ENCODE measurements at regions not wholly inside any gene's neighbourhood (a gene's known extent, or its start where the extent isn't known, plus 50 kb on each side); places are given as distances from the start of the nearest gene placed in this dataset.
"Not testable (repeated sequence)": the region's sequence is repeated elsewhere in the genome, so short reads cannot be mapped to it uniquely, and the experiment has no call there.

DNA sequence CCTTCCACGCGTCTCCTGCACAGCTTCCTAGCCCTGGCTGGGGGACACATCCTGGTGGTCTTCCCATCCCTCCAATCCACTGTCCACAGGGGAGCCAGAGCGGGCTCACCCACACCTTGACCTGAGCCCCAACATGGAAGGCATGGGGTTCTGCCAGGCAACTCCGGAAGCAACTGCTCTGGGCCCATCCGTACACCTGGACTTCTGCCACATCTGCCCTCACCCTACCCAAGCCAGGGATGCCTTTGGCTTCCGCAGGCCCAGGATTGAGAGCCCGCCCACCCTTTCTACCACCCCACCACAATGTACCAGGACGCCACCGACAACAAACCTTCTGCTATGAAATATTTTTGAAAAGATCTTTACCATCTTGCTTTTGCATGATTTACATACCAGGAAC lies 89.8 kb downstream of the KCNJ18 start:
- dilution Hi-C loops (cut with HindIII; ENCODE audit: low sequenced_read_pairs, unreplicated experiment); H3K4ac ChIP-seq (ENCODE audit: low read depth, low read length); H3K18ac ChIP-seq (ENCODE audit: low read depth, low read length); POLR2A ChIA-PET (ENCODE audit: unreplicated experiment); H3K9me3 ChIP-seq (ENCODE audit: control insufficient read depth, insufficient read depth, low read length); H3K14ac ChIP-seq (replicated peaks; ENCODE audit: low read depth, low read length); H3K9ac ChIP-seq (ENCODE audit: low read depth, low read length); BruUV-seq (replicated peaks); H3K4me3 ChIP-seq (ENCODE audit: insufficient read depth, low read depth, low read length); H3K36me3 ChIP-seq (ENCODE audit: control insufficient read depth, insufficient read depth, low read length); H4K91ac ChIP-seq (ENCODE audit: insufficient read depth, low read depth, low read length); intact Hi-C loops (cut with micrococcal nuclease); DNase-seq; H2AK9ac ChIP-seq (replicated peaks; ENCODE audit: low read depth, low read length, poor library complexity); H2BK5ac ChIP-seq (ENCODE audit: low read depth, low read length, poor library complexity, severe bottlenecking); H4K20me1 ChIP-seq (ENCODE audit: insufficient read depth, low read length); H3K23ac ChIP-seq (ENCODE audit: low read depth, low read length); H2BK120ac ChIP-seq (ENCODE audit: low read depth, low read length); H2BK20ac ChIP-seq (ENCODE audit: low read depth, low read length); H4K5ac ChIP-seq (ENCODE audit: low read depth, low read length); H3K79me1 ChIP-seq (ENCODE audit: low read depth in 1 of 2, low read length in 2 of 2); H2AK5ac ChIP-seq (ENCODE audit: low read depth, low read length); H4K8ac ChIP-seq (ENCODE audit: low read depth in 2 of 2, low read length in 2 of 2); H3K9me1 ChIP-seq (ENCODE audit: insufficient read depth, low read length); H2BK15ac ChIP-seq (ENCODE audit: low read depth, low read length); H3K27ac ChIP-seq (ENCODE audit: insufficient read depth, low read length); CTCF ChIA-PET; H3K4me1 ChIP-seq (ENCODE audit: control insufficient read depth, insufficient read depth, low read length); H3K56ac ChIP-seq (ENCODE audit: extremely low read depth, insufficient read depth, low read length); H2AFZ ChIP-seq (replicated peaks; ENCODE audit: low read length, poor library complexity); ATAC-seq (ENCODE audit: low read depth); H3K4me2 ChIP-seq (ENCODE audit: low read depth, low read length); H3K27me3 ChIP-seq (ENCODE audit: control insufficient read depth, insufficient read depth, low read length): not testable (repeated sequence)
- in situ Hi-C loops (cut with MboI; ENCODE audit: low sequenced_read_pairs) = loop anchor here (25.0 kb wide), 1 partner anchor 470 kb away; no protein-coding TSS in a partner anchor
- no CpG with 5 or more reads among the region's 9 CpGs for WGBS, 2 experiments (ENCODE audit: extremely low coverage in 2 of 2, insufficient read length in 1 of 2)

DNA sequence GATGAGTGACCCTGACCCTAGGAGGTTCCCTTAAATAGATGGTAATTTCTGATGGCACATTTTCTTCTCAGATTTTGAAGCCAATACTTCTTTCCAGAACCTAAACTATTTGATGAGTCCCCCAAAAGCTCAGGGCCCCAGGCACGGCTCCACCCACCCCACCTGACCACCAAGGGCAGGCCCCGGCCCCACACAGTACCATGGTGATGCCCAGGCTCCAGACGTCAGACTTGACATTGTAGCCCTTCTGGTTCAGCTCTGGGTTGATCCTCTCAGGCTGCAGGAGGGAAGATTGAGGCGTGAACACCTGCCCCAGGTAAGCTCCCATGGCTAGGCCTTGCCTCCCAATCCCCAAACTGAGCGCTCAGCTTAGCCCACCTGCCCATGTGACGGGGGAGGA lies 90.3 kb downstream of the KCNJ18 start:
- dilution Hi-C loops (cut with HindIII; ENCODE audit: low sequenced_read_pairs, unreplicated experiment); H3K79me1 ChIP-seq (ENCODE audit: low read depth in 1 of 2, low read length in 2 of 2); H3K9me3 ChIP-seq (ENCODE audit: control insufficient read depth, insufficient read depth, low read length); H3K9me1 ChIP-seq (ENCODE audit: insufficient read depth, low read length); H4K5ac ChIP-seq (ENCODE audit: low read depth, low read length); H4K91ac ChIP-seq (ENCODE audit: insufficient read depth, low read depth, low read length); H3K23ac ChIP-seq (ENCODE audit: low read depth, low read length); H3K4me3 ChIP-seq (ENCODE audit: insufficient read depth, low read depth, low read length); ATAC-seq (ENCODE audit: low read depth); H4K8ac ChIP-seq (ENCODE audit: low read depth in 2 of 2, low read length in 2 of 2); H2BK15ac ChIP-seq (ENCODE audit: low read depth, low read length); H3K56ac ChIP-seq (ENCODE audit: extremely low read depth, insufficient read depth, low read length); H3K9ac ChIP-seq (ENCODE audit: low read depth, low read length); H2AFZ ChIP-seq (replicated peaks; ENCODE audit: low read length, poor library complexity); H3K4ac ChIP-seq (ENCODE audit: low read depth, low read length); H3K27ac ChIP-seq (ENCODE audit: insufficient read depth, low read length); H2AK5ac ChIP-seq (ENCODE audit: low read depth, low read length); H2BK20ac ChIP-seq (ENCODE audit: low read depth, low read length); DNase-seq; H3K4me1 ChIP-seq (ENCODE audit: control insufficient read depth, insufficient read depth, low read length); H3K14ac ChIP-seq (replicated peaks; ENCODE audit: low read depth, low read length); BruUV-seq (replicated peaks); H2BK5ac ChIP-seq (ENCODE audit: low read depth, low read length, poor library complexity, severe bottlenecking); POLR2A ChIA-PET (ENCODE audit: unreplicated experiment); intact Hi-C loops (cut with micrococcal nuclease); CTCF ChIA-PET; H3K4me2 ChIP-seq (ENCODE audit: low read depth, low read length); H3K36me3 ChIP-seq (ENCODE audit: control insufficient read depth, insufficient read depth, low read length); H3K27me3 ChIP-seq (ENCODE audit: control insufficient read depth, insufficient read depth, low read length); H2AK9ac ChIP-seq (replicated peaks; ENCODE audit: low read depth, low read length, poor library complexity); H3K18ac ChIP-seq (ENCODE audit: low read depth, low read length); H4K20me1 ChIP-seq (ENCODE audit: insufficient read depth, low read length); H2BK120ac ChIP-seq (ENCODE audit: low read depth, low read length): not testable (repeated sequence)
- WGBS, 2 experiments (ENCODE audit: extremely low coverage in 2 of 2, insufficient read length in 1 of 2) = no CpG with 5 or more reads among the region's 6 CpGs
- in situ Hi-C loops (cut with MboI; ENCODE audit: low sequenced_read_pairs) = loop anchor here (25.0 kb wide), 1 partner anchor 470 kb away; no protein-coding TSS in a partner anchor

All from IMR-90 (cell line).